SIG-M5 treated with dmso at 0.1 percent for 504 hours (cell line): ENCODE measurements at regions not wholly inside any gene's neighbourhood (a gene's known extent, or its start where the extent isn't known, plus 50 kb on each side); places are given as distances from the start of the nearest gene placed in this dataset.
A peak's percentile ranks its signal among the peaks of the same experiment; 100 is the strongest.
"Not testable (repeated sequence)": the region's sequence is repeated elsewhere in the genome, so short reads cannot be mapped to it uniquely, and the experiment has no call there.

Experiments used
- DNase-seq: peaks from one replicate; lab custom pipeline; 2025; ENCODE audit not compliant: unreplicated experiment; lab: John Stamatoyannopoulos, UW

- DNase-seq: not testable (repeated sequence)
Observed at GRCh38 chrX:31014474-31014873, 57.4 kb downstream of the FTHL17 start.

DNA sequence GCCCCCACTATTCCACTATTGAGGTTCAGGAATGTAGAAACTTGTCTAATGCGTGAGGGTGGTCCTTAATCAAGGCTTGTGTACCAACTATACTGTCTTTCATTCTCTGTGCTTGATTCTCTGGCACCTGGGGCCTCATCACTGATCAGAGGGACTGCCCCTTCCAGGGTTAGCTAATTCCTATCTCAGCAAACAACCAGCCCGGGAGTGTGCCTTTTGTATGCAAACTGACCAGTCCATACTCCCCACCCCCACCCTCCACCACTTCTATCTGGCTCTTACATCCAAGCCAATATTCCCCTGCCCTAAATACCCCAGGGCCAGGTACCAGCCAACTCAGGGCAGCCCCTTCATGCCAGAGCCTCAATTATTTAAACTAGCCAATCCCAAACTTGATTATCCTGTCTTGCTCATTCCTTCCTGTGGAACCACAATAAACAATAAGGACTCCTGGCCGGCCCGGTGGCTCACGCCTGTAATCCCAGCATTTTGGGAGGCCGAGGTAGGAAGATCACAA is 59.3 kb downstream of the FTHL17 start:
- DNase-seq: no peak

DNA sequence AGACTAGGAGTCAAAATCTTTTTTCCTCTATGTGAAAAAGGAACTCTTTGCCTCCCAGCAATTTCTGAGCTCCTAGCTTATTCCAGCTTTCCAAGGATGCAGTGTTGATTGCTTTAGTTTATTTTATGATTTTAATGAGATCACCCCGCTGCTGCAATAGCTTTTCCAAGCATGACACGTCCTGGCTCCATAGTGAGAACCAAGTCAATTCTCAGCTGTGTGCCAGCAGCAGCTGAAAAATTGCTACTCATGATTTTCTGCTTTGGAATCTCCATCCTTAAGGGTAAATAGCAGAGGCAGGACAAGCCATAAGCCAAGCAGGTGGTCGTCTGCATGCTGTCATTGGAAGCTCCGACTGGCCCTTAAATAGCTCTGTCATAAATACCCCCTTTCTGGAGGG is 64.5 kb downstream of the FTHL17 start:
- DNase-seq: no peak

DNA sequence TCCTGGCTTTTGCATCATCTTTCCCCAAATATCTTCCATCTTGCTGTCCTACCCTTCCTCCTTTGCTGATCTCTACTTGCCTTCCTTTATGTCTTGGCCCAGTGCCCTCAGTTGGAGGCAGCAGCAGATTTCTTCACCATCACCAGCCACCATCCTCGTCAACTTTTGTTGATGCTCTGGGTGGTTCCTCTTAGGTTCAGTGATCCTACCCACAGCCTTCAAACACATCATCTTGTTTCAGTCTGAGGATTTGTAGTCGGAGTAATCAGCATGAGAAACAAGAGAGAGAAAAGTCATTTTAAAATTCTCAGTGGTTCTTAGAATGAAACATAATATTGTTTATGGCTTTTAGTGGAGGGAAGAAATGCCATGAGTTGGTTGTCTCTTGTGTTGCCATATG is 65.8 kb downstream of the FTHL17 start:
- no peak for DNase-seq

- no peak for DNase-seq
Observed at GRCh38 chrX:30997411-30997810, 74.4 kb downstream of the FTHL17 start.

DNA sequence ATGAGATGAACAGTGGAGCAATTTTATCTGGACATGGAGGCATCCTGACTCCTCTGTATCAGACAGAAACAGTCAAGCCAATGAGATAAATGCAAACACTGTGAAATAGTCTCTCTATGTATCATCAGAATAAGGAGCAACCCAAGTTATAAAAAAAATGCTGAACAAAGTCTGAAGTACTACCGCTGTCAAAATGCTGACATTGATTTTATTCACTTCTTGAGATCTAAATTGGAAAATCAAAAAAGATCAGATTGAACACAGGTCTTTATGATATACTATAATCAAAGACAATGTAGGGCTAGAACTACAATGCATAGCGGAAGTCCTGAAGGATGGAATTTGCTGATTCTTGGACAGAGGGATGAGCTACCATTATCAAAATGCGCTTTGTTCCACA is 76.1 kb downstream of the FTHL17 start:
- no peak for DNase-seq

DNA sequence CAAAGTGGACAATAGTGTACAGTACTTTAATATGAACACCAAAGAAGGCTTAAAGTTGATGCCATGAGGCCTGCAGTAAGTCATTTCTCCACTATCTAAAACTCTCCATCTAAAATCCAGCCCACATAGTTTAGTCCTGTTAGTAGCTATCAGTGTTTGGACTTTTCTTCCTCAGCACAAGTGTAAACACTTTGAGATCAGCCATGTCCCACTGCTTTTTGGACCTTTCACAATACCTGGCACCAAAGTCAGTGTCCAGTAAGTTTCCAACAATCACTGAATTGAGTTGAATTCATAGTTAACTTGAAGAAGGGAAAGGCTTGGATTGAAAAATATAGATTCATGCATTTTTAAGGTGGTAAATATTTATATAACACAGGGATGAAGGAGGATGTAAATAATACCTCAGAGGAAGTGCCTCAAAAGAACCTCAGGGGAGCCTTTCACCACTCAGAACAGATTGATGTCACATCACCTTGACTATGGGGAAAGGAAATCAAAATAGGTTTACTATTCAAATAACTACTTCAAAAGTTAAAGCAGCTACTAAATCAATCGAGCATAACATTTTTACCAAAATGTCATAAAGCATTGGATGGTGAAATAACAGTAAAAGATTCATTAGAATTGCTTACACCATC is 76.7 kb downstream of the FTHL17 start:
- DNase-seq: no peak

GRCh38 chrX:30994018-30994417 is 77.8 kb downstream of the FTHL17 start:
- DNase-seq: not testable (repeated sequence)

DNA sequence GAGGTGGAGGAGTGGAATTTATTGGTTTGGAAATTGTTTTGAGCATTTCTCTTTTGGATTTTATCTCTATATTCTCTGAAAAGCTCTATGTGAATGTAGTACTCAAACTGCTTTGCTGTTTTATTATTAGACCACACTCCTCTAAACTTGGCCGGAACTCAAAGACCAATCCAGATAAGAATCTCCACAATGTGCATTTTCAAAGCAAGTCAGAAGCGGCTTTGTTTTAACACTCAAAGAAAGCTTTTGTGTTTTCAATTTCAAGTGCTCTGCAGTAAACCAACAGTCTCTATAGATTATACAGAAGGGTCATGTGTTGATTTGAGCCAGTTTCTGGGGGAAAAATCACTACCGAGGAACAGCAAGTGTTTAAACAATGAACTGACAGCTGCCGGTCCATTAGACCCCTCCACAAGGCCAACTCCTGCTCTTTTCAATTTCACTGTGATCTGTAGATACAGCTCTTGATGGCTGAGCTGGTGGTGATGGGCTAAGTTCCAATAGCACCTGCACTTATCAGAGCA is 79.4 kb downstream of the FTHL17 start:
- DNase-seq: no peak

- no peak for DNase-seq
Observed at GRCh38 chrX:30990361-30990760, 81.5 kb downstream of the FTHL17 start.

DNA sequence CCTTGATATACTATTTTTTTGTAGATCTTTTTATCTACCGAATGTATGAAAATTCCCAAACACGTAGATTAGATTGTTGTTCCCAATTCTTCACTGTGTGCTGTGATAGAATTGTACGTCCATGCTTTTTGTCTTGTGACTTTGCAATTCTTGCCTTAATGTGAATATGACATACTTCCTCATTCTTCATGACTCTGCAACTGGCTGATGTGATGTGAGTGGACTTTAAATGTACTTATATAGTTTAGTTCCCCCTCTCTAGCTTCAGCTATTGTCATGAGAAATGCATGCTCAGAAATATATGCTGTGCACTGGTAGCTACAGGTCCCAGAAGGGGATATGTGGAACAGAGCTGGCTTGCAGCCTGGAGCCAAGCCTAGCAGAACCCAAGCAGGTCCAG is 89.4 kb downstream of the FTHL17 start:
- peak; percentile 59 for DNase-seq

DNA sequence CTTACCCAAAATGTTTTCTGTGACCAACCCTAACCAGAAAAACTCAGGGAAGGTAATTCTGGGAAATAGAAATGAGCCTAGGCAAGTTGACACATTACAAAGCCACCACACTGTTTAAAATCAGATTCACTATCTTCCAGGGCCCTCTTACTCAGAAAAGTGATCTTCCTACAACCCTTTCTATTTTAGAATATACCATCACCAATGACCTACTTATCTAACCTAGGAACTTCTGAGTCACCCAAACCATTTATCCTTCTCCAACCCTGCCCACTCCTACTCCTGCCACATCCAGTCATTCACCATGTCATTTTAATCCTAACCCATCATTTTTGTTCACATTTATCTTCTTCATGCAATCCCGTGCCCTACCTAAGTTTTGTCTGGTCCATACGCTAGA is 89.9 kb downstream of the FTHL17 start:
- DNase-seq: no peak

GRCh38 chrX:30979271-30979670 is 90.2 kb upstream of the TAB3 start:
- no peak for DNase-seq

- DNase-seq: no peak
Observed at GRCh38 chrX:30975467-30975866, 86.4 kb upstream of the TAB3 start.

- DNase-seq: no peak
Observed at GRCh38 chrX:30973784-30974427, 84.9 kb upstream of the TAB3 start.

DNA sequence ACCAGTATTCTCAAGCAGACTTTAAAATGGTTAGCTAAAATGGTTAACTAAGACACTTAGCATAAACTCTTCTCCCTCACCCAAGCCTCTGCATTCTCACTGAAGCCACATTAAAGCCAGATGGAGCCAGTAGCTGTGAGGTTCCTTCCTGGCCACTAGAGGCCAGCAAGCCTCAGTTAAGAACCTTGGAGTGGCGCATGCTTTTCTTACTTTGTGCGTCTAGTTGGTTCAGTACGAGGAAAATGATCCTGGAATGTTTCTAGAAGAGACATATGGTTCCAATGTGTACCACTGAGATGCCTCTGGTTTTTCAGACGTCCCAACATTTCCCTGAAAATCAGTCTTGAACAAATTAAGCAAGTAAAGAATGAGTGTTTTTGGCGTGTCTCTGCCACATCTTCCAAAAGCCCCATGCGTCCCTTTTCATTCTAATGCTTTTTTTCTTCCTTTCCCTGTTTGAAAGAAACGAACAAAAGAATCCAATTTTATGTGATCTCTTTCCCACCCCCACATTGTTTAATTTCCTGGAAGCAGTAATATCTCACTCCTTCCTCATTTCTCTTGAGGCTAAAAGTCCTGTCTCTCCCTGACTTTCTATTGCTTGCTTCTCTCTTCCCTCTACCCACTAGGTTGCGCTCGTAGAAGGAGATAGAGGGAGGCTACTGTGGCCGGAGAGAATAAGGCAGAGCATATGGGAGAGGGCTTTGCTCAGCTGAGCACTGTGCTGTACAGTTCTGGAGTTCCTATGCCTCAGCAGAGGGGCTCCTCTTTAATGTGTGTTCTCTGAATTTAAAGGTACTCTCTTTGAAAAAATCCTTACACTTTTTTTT is 82.9 kb upstream of the TAB3 start:
- peak; percentile 47 for DNase-seq

GRCh38 chrX:30967516-30967915 is 78.5 kb upstream of the TAB3 start:
- no peak for DNase-seq

DNA sequence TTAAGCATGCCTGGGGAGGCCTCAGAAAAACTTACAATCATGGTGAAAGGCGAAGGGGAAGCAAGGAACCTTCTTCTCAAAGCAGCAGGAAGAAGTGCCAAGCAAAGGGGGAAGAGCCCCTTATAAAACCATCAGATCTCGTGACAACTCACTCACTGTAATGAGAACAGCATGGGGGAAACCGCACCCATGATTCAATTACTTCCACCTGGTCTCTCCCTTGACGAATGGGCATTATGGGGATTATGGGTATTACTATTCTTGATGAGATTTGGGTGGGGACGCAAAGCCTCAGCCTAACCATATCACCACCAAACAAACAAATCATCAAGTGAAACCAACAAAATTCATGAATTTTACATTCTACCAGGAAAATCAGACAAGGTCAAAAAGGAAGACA is 76.7 kb upstream of the TAB3 start:
- no peak for DNase-seq

DNA sequence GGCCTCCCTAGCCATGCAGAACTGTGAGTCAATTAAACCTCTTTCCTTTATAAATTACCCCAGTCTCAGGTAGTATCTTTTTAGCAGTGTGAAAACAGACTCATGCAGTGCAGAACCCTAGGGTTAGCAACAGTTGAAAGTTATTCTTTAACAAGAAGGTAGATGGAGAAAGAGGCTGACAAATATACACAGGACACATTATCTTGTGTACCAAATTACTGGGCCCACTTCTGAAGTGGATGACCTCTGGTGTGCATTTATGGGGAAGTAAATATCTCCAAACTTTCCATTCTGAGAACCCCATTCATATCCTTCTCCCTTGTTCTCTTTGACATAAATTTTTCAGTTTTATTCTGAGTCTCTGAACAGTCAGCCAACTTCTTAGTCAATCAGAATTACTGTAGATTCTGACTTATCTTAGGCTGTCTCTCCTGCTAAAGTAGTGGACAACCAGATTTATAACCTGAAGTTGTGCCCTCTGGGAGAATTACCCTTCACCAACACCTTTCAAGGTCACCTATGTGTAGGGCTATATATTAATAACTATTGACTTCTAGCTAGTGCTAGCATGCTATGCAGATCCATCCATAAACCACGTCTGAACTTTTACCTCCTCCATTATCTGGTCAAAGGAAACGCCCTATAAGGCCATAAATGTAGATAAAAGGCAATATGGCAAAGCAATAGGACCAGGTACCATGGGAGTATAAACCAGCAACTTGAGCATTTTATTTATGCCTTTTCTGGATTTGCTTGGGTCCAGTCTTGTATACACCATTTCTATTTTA is 72.5 kb upstream of the TAB3 start:
- no peak for DNase-seq

DNA sequence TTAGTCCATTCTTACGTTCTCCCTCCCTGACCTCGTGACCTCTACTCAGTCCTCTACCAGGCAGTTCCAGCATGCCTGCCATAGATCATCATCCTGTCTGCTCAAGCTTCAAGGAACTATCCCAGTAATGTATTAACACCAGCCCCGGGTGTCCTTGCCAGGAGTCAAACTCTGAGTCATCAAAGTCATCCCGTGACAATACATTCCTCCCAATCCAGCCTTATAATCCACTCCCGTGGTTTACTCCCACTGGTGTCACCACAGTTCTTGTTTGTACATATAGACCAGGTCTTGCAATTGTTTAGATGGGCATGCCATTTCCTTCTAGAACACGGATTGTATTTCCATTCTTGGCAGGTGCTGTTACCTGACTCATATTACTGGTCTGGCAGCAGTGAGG is 68.7 kb upstream of the TAB3 start:
- no peak for DNase-seq

- no peak for DNase-seq
Observed at GRCh38 chrX:30955687-30956086, 66.6 kb upstream of the TAB3 start.
